HG02642 (cell line): ENCODE measurements at regions not wholly inside any gene's neighbourhood (a gene's known extent, or its start where the extent isn't known, plus 50 kb on each side); places are given as distances from the start of the nearest gene placed in this dataset.

ENCODE experiments used
- ATAC-seq: cut with Tn5 transposase; IDR thresholded peaks from one replicate; pipeline ENCODE4 v1.9.1; 2021; ENCODE audit warnings: mild to moderate bottlenecking; ENCODE audit not compliant: unreplicated experiment, poor library complexity

GRCh38 chr16:86281421-86281820 lies 228.9 kb upstream of the FOXF1 start:
- no peak for ATAC-seq

DNA sequence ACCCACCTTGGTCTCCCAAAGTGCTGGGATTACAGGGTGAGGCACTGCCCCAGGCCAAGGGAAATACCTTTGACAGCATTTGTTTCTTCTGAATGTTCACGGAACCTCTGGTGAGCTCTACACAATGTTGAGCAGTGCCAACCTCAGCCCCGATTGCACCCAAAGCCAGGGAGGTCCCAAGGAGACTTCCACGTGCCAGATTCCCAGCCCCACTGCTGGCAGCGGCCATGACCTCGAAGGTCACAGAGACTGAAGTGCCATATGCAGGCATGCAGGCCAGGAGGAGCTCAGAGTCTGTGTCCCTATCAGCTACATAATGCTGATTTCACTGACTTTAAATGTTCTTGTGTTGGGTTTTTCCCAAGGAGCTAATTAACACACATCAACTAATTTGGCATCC lies 226.4 kb upstream of the FOXF1 start:
- ATAC-seq = no peak

DNA sequence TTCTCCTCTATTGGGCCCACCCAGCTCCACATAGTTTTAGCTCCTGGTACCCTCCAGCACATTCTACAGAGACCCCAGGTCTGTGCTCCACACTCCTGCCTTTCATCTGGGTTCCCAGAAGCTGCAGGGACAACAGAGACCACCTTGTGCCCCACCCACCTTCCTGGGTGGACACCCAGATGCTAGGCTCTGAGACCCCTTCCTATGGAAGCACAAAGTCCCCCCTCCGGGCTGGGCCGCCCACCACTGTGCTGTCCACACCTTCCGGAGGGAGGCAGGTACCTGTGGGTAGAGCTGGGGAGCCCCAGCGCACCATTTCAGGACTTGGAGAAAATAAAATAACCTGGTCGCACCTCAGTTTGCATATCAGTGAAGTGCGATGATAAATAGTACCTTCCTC lies 224.9 kb upstream of the FOXF1 start:
- ATAC-seq = no peak

GRCh38 chr16:86285938-86286921 lies 224.1 kb upstream of the FOXF1 start:
- no peak for ATAC-seq

GRCh38 chr16:86286991-86287663 lies 223.2 kb upstream of the FOXF1 start:
- no peak for ATAC-seq

- ATAC-seq = no peak
Observed at GRCh38 chr16:86287664-86288201, 222.6 kb upstream of the FOXF1 start.

- no peak for ATAC-seq
Observed at GRCh38 chr16:86288716-86289294, 221.5 kb upstream of the FOXF1 start.

- ATAC-seq = no peak
Observed at GRCh38 chr16:86289304-86289703, 221.0 kb upstream of the FOXF1 start.

DNA sequence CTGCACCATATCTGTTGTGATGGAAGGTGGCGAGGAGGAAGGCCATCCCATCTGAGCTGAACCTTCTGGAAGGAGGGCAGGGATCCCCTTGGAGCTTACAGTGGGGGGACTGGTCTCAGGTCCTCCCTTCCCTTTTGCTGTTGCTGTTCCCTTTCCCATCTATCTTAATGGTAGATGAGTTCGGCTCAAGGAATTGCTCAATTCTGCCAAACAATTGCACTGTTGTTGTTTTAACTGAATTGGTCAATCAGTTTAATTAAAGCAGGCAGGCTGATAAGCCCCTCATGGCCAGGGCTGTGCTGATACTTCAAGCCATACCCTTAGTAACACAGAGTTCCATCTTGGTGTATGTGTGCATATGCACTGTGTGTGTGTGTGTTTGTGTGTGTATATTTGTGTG lies 220.4 kb upstream of the FOXF1 start:
- no peak for ATAC-seq

DNA sequence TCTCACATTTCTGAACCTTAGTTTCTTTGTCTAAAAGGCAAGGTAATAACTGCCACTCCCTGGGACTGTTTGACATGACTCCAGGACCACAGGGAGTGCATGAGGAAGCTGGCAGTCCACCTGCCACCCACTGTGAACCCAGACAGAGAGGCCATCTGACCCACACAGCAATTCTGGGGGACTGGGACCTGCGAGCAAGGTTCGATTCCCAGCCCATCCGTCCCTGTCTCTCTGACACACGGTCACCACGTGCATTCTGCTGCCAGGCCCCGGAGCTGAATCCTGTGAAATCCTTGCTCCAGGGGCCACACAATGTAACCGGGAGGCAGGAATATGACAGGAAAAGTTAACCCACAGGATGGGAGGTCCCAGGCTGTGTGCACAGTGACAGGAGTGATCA lies 218.8 kb upstream of the FOXF1 start:
- no peak for ATAC-seq

DNA sequence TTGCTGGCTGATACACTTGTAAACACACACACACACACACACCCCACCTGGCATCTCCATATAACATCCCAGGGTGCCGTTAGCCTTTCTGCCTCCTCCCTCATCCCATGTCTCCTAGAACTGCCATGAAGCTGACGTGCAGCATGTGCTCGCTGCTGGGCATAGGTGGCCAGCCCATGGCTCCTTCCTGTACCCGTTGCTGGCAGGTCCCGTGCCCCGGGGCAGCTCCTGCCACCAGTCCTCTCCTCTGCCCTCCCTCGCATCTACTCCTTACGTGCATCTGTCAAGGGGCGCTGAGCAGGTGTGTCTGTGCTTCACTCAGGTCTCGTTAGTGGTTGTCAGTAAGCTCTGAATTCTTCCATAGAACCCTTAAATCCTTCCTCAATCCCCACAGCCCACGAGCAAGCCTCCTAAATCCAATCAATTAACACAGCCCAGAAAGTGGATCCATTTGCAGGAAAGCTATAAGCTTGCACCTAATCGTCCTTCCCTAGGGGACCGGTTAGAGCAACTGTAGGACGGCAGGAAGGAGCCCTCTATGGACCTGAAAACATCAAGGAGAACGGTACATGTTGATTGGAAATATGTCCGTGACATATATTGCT lies 218.1 kb upstream of the FOXF1 start:
- ATAC-seq = no peak

DNA sequence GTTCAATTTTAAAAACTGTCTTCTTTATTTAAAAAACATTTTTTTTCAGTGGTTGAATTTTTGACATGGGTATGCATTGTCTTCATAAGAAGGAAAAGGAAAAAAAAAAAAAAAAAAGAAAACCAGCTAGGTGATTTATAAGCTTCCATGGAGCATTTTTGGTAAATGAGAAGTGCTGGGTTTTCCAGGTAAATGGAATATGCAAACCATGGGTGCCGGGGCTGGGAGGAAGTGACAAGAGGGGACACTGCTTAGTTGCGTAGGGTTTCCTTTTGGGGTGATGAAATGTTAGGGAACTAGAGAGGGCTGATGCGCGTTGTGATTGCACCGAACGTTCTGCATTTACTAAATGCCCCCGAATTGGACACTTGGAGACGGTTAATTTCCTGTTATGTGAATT lies 217.4 kb upstream of the FOXF1 start:
- no peak for ATAC-seq

GRCh38 chr16:86293906-86294305 lies 216.4 kb upstream of the FOXF1 start:
- no peak for ATAC-seq

DNA sequence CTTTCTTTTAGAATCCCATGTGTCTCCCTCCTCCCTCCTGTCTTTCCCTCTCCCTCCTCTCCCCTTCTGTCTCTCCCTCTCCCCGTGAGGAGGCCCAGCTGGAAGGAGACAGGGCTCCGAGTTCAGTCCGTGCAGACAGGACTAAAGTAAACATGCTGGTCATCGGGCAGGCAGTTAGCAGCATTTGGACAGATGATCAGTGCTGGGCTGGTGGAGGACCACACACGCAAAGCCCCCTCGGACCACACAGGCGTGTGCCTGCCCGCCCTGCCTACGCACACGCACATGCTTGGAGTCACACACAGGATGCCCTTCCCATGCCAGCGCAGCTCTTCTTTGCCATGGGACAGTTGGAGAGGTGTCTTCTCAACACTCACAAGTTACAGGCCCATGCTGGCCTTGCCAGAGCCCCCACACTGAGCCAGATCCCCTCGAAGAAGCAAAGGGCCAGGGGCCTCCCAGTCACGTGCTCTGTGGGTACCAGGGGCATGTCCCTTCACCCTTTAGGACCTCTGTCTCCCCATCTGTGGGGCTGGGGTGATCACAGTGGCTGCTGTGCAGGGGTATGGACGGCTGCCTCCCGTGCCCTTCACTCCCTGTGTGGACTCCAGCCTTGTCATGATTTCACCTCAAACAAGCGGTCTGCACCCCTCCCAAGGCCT lies 215.7 kb upstream of the FOXF1 start:
- no peak for ATAC-seq

DNA sequence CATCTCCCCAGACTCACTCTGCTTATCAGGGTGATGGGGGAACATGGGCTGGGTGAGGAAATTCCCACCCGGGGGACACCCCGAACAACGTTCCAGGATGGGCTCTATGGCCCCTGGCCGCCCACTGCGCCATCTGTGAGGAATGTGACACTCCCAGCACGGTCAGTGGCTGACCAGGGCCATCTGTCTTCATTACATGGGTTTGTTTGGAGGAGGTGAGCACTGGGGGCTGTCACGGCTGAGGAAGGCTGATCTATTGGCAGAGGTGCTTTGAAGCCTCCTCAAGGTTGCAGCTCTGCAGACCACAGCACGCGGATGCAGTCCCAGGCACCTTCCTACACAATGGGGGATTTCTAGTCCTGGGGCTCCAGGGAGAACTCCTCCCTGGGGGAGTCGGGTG lies 214.1 kb upstream of the FOXF1 start:
- no peak for ATAC-seq

DNA sequence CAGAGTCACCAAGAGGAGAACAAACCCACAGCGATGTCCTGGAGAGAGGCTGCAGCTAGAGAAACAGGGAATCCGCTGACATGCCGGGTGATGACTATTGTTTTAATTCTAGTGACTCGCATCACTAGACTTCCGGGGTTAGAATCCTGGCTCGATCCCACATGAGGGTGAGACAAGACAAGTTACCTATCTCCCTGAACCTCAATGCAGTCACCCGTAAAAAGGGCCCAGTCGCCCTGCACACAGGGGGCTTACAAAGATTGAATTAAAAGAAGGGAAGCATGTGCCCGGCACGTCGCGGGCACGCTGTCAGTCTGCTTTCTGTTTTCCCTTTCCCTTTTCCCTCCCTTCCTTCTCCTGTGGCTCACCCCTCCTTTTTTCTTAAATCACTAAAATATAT lies 212.9 kb upstream of the FOXF1 start:
- ATAC-seq = no peak

DNA sequence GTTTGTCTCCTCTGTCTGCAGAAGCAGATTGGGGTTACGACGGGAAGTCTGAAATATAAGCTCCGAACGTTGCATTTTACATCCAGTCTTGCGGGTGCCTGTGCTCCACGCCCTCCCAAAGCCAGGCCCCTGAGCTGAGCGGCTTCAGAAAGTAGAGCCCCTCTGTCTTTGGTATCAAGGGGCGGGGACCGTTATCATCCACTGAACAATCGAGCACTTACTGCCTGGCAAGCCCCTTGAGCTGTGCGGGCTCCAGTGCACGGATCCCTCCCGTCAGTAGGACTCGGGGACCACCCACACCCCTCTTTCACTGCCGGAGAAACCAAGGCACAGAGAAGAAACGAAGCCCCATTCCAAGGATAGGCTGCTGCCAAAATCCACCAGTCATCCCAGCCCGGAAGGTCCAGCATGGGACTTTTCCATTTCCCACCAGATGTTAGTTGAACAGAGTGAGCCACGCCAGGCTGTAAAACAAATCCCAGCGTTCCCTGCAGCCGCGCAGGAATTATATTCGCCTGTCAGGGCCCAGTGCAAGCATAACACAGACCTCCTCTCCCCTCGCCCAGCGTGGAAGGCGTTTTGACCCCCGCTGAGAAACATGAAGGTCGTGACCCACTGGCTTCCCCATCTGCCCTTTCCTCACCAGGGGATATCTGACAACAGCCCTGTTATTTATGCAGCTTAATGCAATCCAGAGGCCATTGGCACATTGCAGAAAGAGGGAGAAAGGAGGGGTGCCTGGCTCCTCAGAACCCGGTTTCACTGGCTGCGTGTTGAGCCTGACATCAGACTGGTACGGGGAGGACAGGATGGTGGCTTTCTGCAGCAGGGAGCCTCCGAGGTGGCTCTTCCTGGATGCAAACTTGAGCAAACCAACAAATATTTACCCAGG lies 212.2 kb upstream of the FOXF1 start:
- no peak for ATAC-seq

DNA sequence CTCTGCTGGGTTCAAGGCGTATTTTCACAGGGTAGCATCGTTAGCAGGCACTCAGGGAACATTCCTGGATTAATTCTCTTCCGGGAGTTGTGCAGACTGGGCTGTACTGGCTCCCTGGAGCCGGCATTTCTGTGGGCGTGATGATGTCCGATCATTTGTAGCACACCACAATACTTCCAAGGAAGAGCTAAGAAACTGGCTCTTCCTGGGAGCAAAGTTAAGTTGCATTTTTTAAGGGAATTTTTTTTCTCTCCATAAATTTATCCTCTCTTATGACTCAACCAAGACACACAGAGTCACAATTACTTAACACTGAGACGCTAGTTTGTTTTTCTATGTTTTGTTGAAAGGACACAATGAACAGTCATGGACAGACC lies 211.6 kb upstream of the FOXF1 start:
- ATAC-seq = no peak
